Mesenchymal stem cell (in vitro differentiated cells and primary cell): ENCODE measurements at regions not wholly inside any gene's neighbourhood (a gene's known extent, or its start where the extent isn't known, plus 50 kb on each side); places are given as distances from the start of the nearest gene placed in this dataset.

Source experiments
- DNase-seq: peaks from one replicate; pipeline ENCODE4 v3.0.0-alpha.2; 2013
- H2AFZ ChIP-seq: one replicate; pipeline ENCODE4 v1.6.1; 2013; ENCODE audit warnings: low read depth, mild to moderate bottlenecking, control low read depth, inconsistent platforms, low read length, moderate library complexity
- H2AK5ac ChIP-seq: 2 replicates; pipeline ENCODE4 v1.6.1; 2013; ENCODE audit warnings: low read length, moderate library complexity, mild to moderate bottlenecking, inconsistent platforms; ENCODE audit not compliant: severe bottlenecking
- H2BK120ac ChIP-seq: one replicate; pipeline ENCODE4 v1.6.1; 2013; ENCODE audit warnings: low read depth, mild to moderate bottlenecking, inconsistent platforms, low read length, moderate library complexity
- H2BK12ac ChIP-seq, 2 experiments: one replicate each; pipeline ENCODE4 v1.6.1; 2013; ENCODE audit warnings: inconsistent platforms in 2 of 2, low read length in 2 of 2, mild to moderate bottlenecking in 2 of 2, moderate library complexity in 2 of 2, control low read depth in 1 of 2
- H2BK15ac ChIP-seq: one replicate; pipeline ENCODE4 v1.6.1; 2013; ENCODE audit warnings: mild to moderate bottlenecking, low read depth, inconsistent platforms; ENCODE audit not compliant: poor library complexity, severe bottlenecking
- H2BK5ac ChIP-seq: 2 replicates; pipeline ENCODE4 v1.6.1; 2013; ENCODE audit warnings: low read depth, mild to moderate bottlenecking, low read length, control low read depth, inconsistent platforms; ENCODE audit not compliant: poor library complexity, severe bottlenecking
- H3K14ac ChIP-seq, 2 experiments: one replicate each; pipeline ENCODE4 v1.6.1; 2013; ENCODE audit warnings: inconsistent platforms in 2 of 2, low read length in 2 of 2, control low read depth in 1 of 2, mild to moderate bottlenecking in 1 of 2, moderate library complexity in 1 of 2
- H3K18ac ChIP-seq, 2 experiments: one replicate each; pipeline ENCODE4 v1.6.1; 2013; ENCODE audit warnings: inconsistent platforms in 2 of 2, low read length in 2 of 2, control low read depth in 1 of 2, low read depth in 1 of 2, mild to moderate bottlenecking in 1 of 2
- H3K23ac ChIP-seq, 2 experiments: one replicate each; pipeline ENCODE4 v1.6.1; 2013; ENCODE audit warnings: inconsistent platforms in 2 of 2, low read length in 2 of 2, mild to moderate bottlenecking in 2 of 2, moderate library complexity in 2 of 2, control low read depth in 1 of 2
- H3K27ac ChIP-seq: 2 replicates; pipeline ENCODE4 v1.5.1; 2013; ENCODE audit warnings: mild to moderate bottlenecking, moderate library complexity, low read length, control low read depth, inconsistent platforms; ENCODE audit not compliant: poor library complexity, severe bottlenecking
- H3K27me3 ChIP-seq, 2 experiments: 2 replicates each; pipeline versions ENCODE4 v1.6.1 to v1.7.0; 2013; ENCODE audit warnings: low read length in 2 of 2, mild to moderate bottlenecking in 2 of 2, moderate library complexity in 2 of 2, control low read depth in 1 of 2, inconsistent platforms in 1 of 2; ENCODE audit not compliant: control insufficient read depth in 1 of 2, insufficient read depth in 1 of 2
- H3K36me3 ChIP-seq, 2 experiments: 2 replicates each; pipeline versions ENCODE4 v1.6.1 to v1.7.0; 2013; ENCODE audit warnings: low read length in 2 of 2, control low read depth in 1 of 2, inconsistent platforms in 1 of 2, low read depth in 1 of 2, mild to moderate bottlenecking in 1 of 2; ENCODE audit not compliant: insufficient read depth in 2 of 2, control insufficient read depth in 1 of 2
- H3K4ac ChIP-seq, 2 experiments: one replicate each; pipeline ENCODE4 v1.6.1; 2013; ENCODE audit warnings: inconsistent platforms in 2 of 2, low read length in 2 of 2, mild to moderate bottlenecking in 2 of 2, moderate library complexity in 2 of 2, control low read depth in 1 of 2, low read depth in 1 of 2
- H3K4me1 ChIP-seq: 2 replicates; pipeline ENCODE4 v1.6.1; 2013; ENCODE audit warnings: low read depth, low read length, control low read depth; ENCODE audit not compliant: control insufficient read depth, insufficient read depth
- H3K4me2 ChIP-seq: 2 replicates; pipeline ENCODE4 v1.6.1; 2013; ENCODE audit warnings: low read length, mild to moderate bottlenecking, inconsistent platforms; ENCODE audit not compliant: poor library complexity, severe bottlenecking
- H3K4me3 ChIP-seq, 2 experiments: 2 replicates each; pipeline versions ENCODE4 v1.5.1 to v1.7.0; 2013; ENCODE audit warnings: low read length in 2 of 2, mild to moderate bottlenecking in 2 of 2, control low read depth in 1 of 2, low read depth in 1 of 2; ENCODE audit not compliant: insufficient read depth in 1 of 2
- H3K79me1 ChIP-seq: replicated peaks from 2 replicates; pipeline ENCODE4 v1.6.1; 2013; ENCODE audit warnings: mild to moderate bottlenecking, control low read depth, low read length, inconsistent platforms; ENCODE audit not compliant: poor library complexity, severe bottlenecking
- H3K9ac ChIP-seq: 2 replicates; pipeline ENCODE4 v1.7.0; 2013; ENCODE audit warnings: mild to moderate bottlenecking, low read length, moderate library complexity
- H3K9me3 ChIP-seq: 2 replicates; pipeline ENCODE4 v1.7.0; 2013; ENCODE audit warnings: mild to moderate bottlenecking, low read length; ENCODE audit not compliant: control insufficient read depth
- H4K8ac ChIP-seq: one replicate; pipeline ENCODE4 v1.6.1; 2013; ENCODE audit warnings: inconsistent platforms, mild to moderate bottlenecking, low read length, moderate library complexity
- H4K91ac ChIP-seq: one replicate; pipeline ENCODE4 v1.6.1; 2013; ENCODE audit warnings: mild to moderate bottlenecking, low read length, inconsistent platforms
- WGBS: methylation state at CpG from one replicate; pipeline ENCODE4 v1.1.7; 2013; ENCODE audit warnings: mixed read lengths; 5-methylcytosine and 5-hydroxymethylcytosine counted together

DNA sequence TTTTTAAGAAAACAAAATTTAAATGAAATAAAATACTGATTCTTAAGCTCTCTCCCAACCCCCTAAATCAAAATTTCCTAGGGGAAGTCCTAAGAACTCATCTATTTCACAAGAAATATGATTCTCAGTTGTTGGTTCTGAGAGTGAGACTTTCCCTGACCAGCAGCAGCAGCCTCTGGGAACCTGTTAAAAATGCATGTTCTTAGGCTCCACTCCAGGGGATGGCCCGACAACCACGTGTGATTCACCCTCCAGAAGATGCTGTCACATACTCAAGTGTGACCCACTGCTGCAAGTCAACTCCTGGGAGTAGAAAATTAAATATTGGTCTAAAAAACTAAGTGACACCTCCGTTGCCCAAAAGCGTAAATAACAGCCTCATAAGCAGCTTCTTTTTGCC is 343.2 kb upstream of the NR2F2 start:
- no peak overlapping the region for H3K4me3 ChIP-seq
- H2AK5ac ChIP-seq: no peak overlapping the region
- H3K27me3 ChIP-seq: no peaks in the 10 kb centered on the region
- H3K36me3 ChIP-seq: no peaks in the 10 kb centered on the region
- peak overlapping the region; percentile 57 for H4K8ac ChIP-seq
- H2BK15ac ChIP-seq: no peak overlapping the region
- H2BK12ac ChIP-seq: no peak overlapping the region
- no peak overlapping the region for H3K18ac ChIP-seq
- H3K23ac ChIP-seq: no peak overlapping the region
- no peak overlapping the region for H3K27ac ChIP-seq
- H3K14ac ChIP-seq: no peak overlapping the region
- no peak overlapping the region for H2BK120ac ChIP-seq
- WGBS: 54% methylated on average over 4 of the region's 4 CpGs
- no peak overlapping the region for H2AFZ ChIP-seq
- H3K4me2 ChIP-seq: no peak overlapping the region
- H3K4ac ChIP-seq: no peak overlapping the region
- no peak overlapping the region for H4K91ac ChIP-seq
- H2BK5ac ChIP-seq: no peak overlapping the region
- H3K79me1 ChIP-seq: no peaks in the 10 kb centered on the region
- no peak overlapping the region for H3K9ac ChIP-seq
- no peaks in the 10 kb centered on the region for H3K9me3 ChIP-seq
- no peak for DNase-seq
- no peaks in the 10 kb centered on the region for H3K4me1 ChIP-seq

DNA sequence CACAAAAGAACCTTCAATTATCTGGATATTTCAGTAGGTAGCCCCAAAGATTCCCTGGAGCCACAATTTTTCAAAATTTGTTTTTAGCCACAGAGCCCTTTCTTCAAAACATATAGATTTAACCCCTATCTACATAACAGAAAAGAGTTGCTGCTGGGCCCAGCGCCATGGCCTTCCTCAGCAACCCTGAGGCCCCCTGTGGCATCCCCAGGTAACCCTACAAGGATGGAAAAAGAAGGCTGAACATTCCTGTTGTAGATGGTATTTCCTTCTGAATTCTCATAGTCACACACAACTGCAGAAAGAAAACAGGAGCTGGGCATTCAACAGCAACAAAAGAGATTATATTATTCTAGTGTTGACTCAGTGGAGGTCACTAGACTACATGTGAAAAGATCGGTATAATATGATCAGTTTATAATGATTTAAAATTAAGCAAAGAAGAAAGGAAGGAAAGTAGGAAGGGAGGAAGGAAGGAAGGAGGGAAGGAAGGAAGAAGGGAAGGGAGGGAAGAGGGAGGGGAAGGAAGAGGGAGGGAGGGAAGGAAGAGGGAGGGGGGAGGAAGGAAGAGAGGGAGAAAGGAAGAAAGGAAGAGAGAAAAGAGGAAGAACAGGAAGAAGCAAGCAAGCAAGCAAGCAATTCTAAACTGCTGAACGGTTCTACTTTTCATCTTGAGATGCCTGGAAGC is 342.5 kb upstream of the NR2F2 start:
- no peak for DNase-seq
- Histone ChIP-seq H2AFZ (no peak overlapping the region), H3K9me3 (no peaks in the 10 kb centered on the region), H2BK120ac (no peak overlapping the region), H3K79me1 (no peaks in the 10 kb centered on the region), H3K18ac (peak overlapping the region in 1 of 2 experiments; percentile 48), H3K27me3 (no peaks in the 10 kb centered on the region), H3K36me3 (no peaks in the 10 kb centered on the region), H4K91ac (no peak overlapping the region), H3K9ac (no peak overlapping the region), H3K4me2 (no peak overlapping the region), H3K4me1 (no peaks in the 10 kb centered on the region), H3K4me3 (no peak overlapping the region), H3K4ac (no peak overlapping the region), H3K14ac (no peak overlapping the region), H3K23ac (no peak overlapping the region), H2AK5ac (no peak overlapping the region), H3K27ac (no peak overlapping the region), H4K8ac (no peak overlapping the region), H2BK15ac (no peak overlapping the region), H2BK12ac (no peak overlapping the region), H2BK5ac (no peak overlapping the region)
- WGBS: 59% methylated on average over 3 of the region's 3 CpGs

DNA sequence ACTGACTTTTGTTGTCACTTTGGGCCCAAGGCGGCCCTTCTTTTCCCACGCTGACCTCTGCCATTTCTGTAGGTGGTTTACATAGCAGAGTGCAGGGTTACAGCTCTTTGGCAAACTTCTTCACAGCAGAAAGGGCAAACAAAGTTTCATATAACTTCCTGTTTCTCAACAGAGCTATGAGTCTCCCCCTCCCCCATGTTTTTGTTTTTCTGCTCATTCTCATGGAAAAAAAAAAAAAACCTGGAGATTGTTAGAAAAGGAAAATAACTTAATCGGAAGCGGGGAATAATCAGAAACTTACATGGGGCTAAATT is 342.0 kb upstream of the NR2F2 start:
- no peak overlapping the region for H3K9ac ChIP-seq

DNA sequence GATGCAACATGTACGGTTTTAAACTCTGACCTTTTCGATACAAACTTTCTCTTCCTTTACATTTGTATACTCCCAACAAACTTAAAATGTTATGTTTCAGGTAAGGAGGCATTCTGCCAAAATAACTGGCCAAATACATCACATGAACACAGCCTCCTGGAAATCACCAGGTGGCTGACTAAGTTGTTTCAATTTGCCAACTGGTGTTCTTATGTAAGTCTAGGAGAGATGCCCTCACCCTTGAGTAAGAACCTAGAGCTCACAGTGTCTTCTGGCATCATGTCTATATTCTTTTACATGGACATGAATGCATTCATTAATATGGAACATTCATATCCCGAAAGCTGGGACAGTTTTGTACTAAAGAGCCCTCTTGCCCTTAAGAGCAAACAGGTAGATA is 341.1 kb upstream of the NR2F2 start:
- Histone ChIP-seq H3K18ac (no peak overlapping the region), H2BK15ac (no peak overlapping the region), H4K8ac (no peak overlapping the region), H3K23ac (no peak overlapping the region), H3K27me3 (no peaks in the 10 kb centered on the region), H4K91ac (no peak overlapping the region), H3K9ac (no peak overlapping the region), H3K9me3 (no peaks in the 10 kb centered on the region), H3K14ac (no peak overlapping the region), H3K4me3 (no peak overlapping the region), H3K36me3 (no peaks in the 10 kb centered on the region), H2AK5ac (no peak overlapping the region), H2BK5ac (no peak overlapping the region), H3K79me1 (no peaks in the 10 kb centered on the region), H2BK120ac (no peak overlapping the region), H3K4me2 (no peak overlapping the region), H3K4ac (no peak overlapping the region), H2BK12ac (no peak overlapping the region), H2AFZ (no peak overlapping the region), H3K27ac (no peak overlapping the region), H3K4me1 (no peaks in the 10 kb centered on the region)
- no peak for DNase-seq
- WGBS: 100% methylated on average over 3 of the region's 3 CpGs

More for the DNA sequence above, 342.0 kb upstream of the NR2F2 start:
- no peak overlapping the region for H2BK15ac ChIP-seq
- no peak overlapping the region for H3K4ac ChIP-seq
- no peaks in the 10 kb centered on the region for H3K4me1 ChIP-seq
- H4K91ac ChIP-seq: no peak overlapping the region
- H3K23ac ChIP-seq: no peak overlapping the region
- no peak overlapping the region for H3K4me2 ChIP-seq
- no peak overlapping the region for H2BK5ac ChIP-seq
- no peak overlapping the region for H3K14ac ChIP-seq
- H2AFZ ChIP-seq: no peak overlapping the region
- 54% methylated on average over 4 of the region's 4 CpGs for WGBS
- no peaks in the 10 kb centered on the region for H3K9me3 ChIP-seq
- H4K8ac ChIP-seq: no peak overlapping the region
- H3K4me3 ChIP-seq: no peak overlapping the region
- H3K27me3 ChIP-seq: no peaks in the 10 kb centered on the region
- no peak overlapping the region for H3K27ac ChIP-seq
- DNase-seq: peak; percentile 38
- no peak overlapping the region for H2AK5ac ChIP-seq
- no peaks in the 10 kb centered on the region for H3K79me1 ChIP-seq
- no peak overlapping the region for H3K18ac ChIP-seq
- H2BK120ac ChIP-seq: no peak overlapping the region
- H2BK12ac ChIP-seq: no peak overlapping the region
- H3K36me3 ChIP-seq: no peaks in the 10 kb centered on the region
